ENCODE measurements at regions not wholly inside any gene's neighbourhood (a gene's known extent, or its start where the extent isn't known, plus 50 kb on each side); places are given as distances from the start of the nearest gene placed in this dataset.

DNA sequence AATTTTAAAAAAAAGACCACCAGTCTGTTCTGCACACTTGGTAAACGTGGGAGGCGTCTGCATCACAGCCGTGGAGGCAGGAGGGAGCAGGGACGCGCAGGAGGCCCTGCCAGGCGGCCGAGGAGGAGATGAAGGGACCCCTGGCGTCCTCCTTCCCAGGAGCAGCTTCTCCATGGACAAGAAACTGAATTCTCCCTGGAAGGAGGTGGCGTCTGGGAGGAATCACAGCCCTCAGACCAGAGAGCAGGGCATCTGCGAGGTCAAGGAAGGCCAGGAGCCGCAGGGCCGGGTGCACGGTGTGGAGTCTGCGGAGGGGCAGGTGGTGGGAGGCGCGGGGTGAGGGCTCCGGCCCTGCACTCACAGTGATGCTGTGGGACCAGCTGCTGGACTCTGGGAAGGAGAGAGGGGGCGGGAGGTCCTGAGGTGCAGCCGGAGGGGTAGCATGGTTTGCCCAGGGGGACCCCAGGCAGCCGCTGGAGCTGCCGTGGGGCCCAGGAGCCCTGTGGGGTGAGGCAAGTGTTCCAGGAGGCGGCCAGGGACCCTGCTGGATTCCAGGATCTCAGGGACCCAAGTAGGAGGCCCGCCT is 73.5 kb upstream of the GALNT9 start:
- TF ChIP-seq ZFP3 (CRISPR knock-in tag; IDR thresholded peaks at IDR 0.05) (no peak), TSHZ2 (CRISPR knock-in tag; IDR thresholded peaks at IDR 0.05) (no peak), OSR1 (CRISPR knock-in tag; IDR thresholded peaks at IDR 0.05) (no peak), ISL1 (CRISPR knock-in tag; IDR thresholded peaks at IDR 0.05) (no peak), SNAI2 (CRISPR knock-in tag; IDR thresholded peaks at IDR 0.05) (no peak), ZNF565 (CRISPR knock-in tag; conservative IDR thresholded peaks at IDR 0.05; ENCODE audit: low read depth) (no peak), PATZ1 (CRISPR knock-in tag; IDR thresholded peaks at IDR 0.05; ENCODE audit: borderline replicate concordance) (no peak), ESRRG (CRISPR knock-in tag; IDR thresholded peaks at IDR 0.05) (no peak), TOX (CRISPR knock-in tag; IDR thresholded peaks at IDR 0.05; ENCODE audit: borderline replicate concordance) (no peak), ZNF8 (CRISPR knock-in tag; IDR thresholded peaks at IDR 0.05) (no peak), BACH2 (CRISPR knock-in tag; IDR thresholded peaks at IDR 0.05; ENCODE audit: borderline replicate concordance) (no peak), ZFP30 (CRISPR knock-in tag; IDR thresholded peaks at IDR 0.05) (no peak), POU6F1 (CRISPR knock-in tag; IDR thresholded peaks at IDR 0.05; ENCODE audit: borderline replicate concordance, low read depth) (no peak), PPARA (CRISPR knock-in tag; IDR thresholded peaks at IDR 0.05; ENCODE audit: borderline replicate concordance) (no peak), TCF4 (CRISPR knock-in tag; IDR thresholded peaks at IDR 0.05; ENCODE audit: borderline replicate concordance) (no peak), ARNTL (CRISPR knock-in tag; IDR thresholded peaks at IDR 0.05; ENCODE audit: borderline replicate concordance, low read depth) (no peak)
- TF ChIP-seq, protein P1, sequence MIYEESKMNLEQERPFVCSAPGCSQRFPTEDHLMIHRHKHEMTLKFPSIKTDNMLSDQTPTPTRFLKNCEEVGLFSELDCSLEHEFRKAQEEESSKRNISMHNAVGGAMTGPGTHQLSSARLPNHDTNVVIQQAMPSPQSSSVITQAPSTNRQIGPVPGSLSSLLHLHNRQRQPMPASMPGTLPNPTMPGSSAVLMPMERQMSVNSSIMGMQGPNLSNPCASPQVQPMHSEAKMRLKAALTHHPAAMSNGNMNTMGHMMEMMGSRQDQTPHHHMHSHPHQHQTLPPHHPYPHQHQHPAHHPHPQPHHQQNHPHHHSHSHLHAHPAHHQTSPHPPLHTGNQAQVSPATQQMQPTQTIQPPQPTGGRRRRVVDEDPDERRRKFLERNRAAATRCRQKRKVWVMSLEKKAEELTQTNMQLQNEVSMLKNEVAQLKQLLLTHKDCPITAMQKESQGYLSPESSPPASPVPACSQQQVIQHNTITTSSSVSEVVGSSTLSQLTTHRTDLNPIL (CRISPR knock-in tag; IDR thresholded peaks at IDR 0.05; ENCODE audit: low read depth), result no peak
- no peak for ATAC-seq

GRCh38 chr12:132401982-132402381 is 72.6 kb upstream of the GALNT9 start:
- no peak for ATAC-seq
- TF ChIP-seq OSR1 (CRISPR knock-in tag; IDR thresholded peaks at IDR 0.05), result no peak

GRCh38 chr12:132400011-132400641 is 70.7 kb upstream of the GALNT9 start:
- no peak for ATAC-seq
- TF ChIP-seq ZNF565 (CRISPR knock-in tag; conservative IDR thresholded peaks at IDR 0.05; ENCODE audit: low read depth) (no peak), CSDC2 (CRISPR knock-in tag; IDR thresholded peaks at IDR 0.05) (no peak), ZFP30 (CRISPR knock-in tag; IDR thresholded peaks at IDR 0.05) (no peak), TOX (CRISPR knock-in tag; IDR thresholded peaks at IDR 0.05; ENCODE audit: borderline replicate concordance) (no peak), TSHZ2 (CRISPR knock-in tag; IDR thresholded peaks at IDR 0.05) (no peak), ESRRG (CRISPR knock-in tag; IDR thresholded peaks at IDR 0.05) (no peak), PATZ1 (CRISPR knock-in tag; IDR thresholded peaks at IDR 0.05; ENCODE audit: borderline replicate concordance) (no peak), ISL1 (CRISPR knock-in tag; IDR thresholded peaks at IDR 0.05) (no peak), ZC3H10 (CRISPR knock-in tag; IDR thresholded peaks at IDR 0.05) (no peak), SNAI2 (CRISPR knock-in tag; IDR thresholded peaks at IDR 0.05) (no peak), TCF4 (CRISPR knock-in tag; IDR thresholded peaks at IDR 0.05; ENCODE audit: borderline replicate concordance) (no peak), BACH2 (CRISPR knock-in tag; IDR thresholded peaks at IDR 0.05; ENCODE audit: borderline replicate concordance) (no peak), CSRNP3 (CRISPR knock-in tag; IDR thresholded peaks at IDR 0.05) (no peak)

All from SK-N-SH treated with all-trans-retinoic acid at 6 μM for 48 hours (cell line).